NB4 (cell line): ENCODE measurements at regions not wholly inside any gene's neighbourhood (a gene's known extent, or its start where the extent isn't known, plus 50 kb on each side); places are given as distances from the start of the nearest gene placed in this dataset.
A peak's percentile ranks its signal among the peaks of the same experiment; 100 is the strongest.

ENCODE experiments used
- DNase-seq: peaks from one replicate; pipeline ENCODE4 v3.0.0; 2010; ENCODE audit warnings: low read depth
- H3K4me3 ChIP-seq: one replicate; pipeline ENCODE4 v1.5.1; 2011; ENCODE audit warnings: mild to moderate bottlenecking, low read depth, low read length, moderate library complexity
- CTCF ChIP-seq: IDR thresholded peaks from one replicate; pipeline ENCODE4 v1.5.1; 2012; ENCODE audit warnings: low read depth, low read length
- MAX ChIP-seq: IDR thresholded peaks from 2 replicates; pipeline ENCODE4 v1.6.1; 2011; ENCODE audit warnings: low read depth, low read length
- MYC ChIP-seq: IDR thresholded peaks from 2 replicates; pipeline ENCODE4 v1.6.1; 2011; ENCODE audit warnings: low read depth, low read length
- POLR2A ChIP-seq: IDR thresholded peaks from 2 replicates; pipeline ENCODE4 v1.6.1; 2011; ENCODE audit warnings: mild to moderate bottlenecking; ENCODE audit not compliant: insufficient read length; ENCODE audit errors: extremely low read depth

- DNase-seq, result no peak
- no peak overlapping the region for H3K4me3 ChIP-seq
- TF ChIP-seq POLR2A, result no peak
- TF ChIP-seq MYC, result no peak
- no peak for TF ChIP-seq CTCF
These were observed 86.9 kb downstream of the ZNF467 start for GRCh38 chr7:149686449-149686848.

- TF ChIP-seq MAX (no peak), POLR2A (no peak), CTCF (no peak), MYC (no peak)
- no peak overlapping the region for H3K4me3 ChIP-seq
- DNase-seq, result peak; percentile 67
These were observed 87.4 kb downstream of the ZNF467 start for GRCh38 chr7:149686011-149686410.

- no peak for TF ChIP-seq CTCF
- TF ChIP-seq MYC, result no peak
- TF ChIP-seq MAX, result no peak
- no peak for TF ChIP-seq POLR2A
- no peak overlapping the region for H3K4me3 ChIP-seq
- no peak for DNase-seq
These were observed 87.9 kb downstream of the ZNF467 start for GRCh38 chr7:149685455-149685854.

- TF ChIP-seq MAX (no peak), POLR2A (no peak), CTCF (no peak), MYC (no peak)
- no peak for DNase-seq
- no peak overlapping the region for H3K4me3 ChIP-seq
These were observed 89.5 kb downstream of the ZNF467 start for GRCh38 chr7:149683898-149684297.

- no peak for DNase-seq
- TF ChIP-seq MYC (no peak), POLR2A (no peak), CTCF (no peak), MAX (no peak)
- H3K4me3 ChIP-seq, result no peak overlapping the region
These were observed 90.2 kb downstream of the ZNF467 start for GRCh38 chr7:149683181-149683580.

- TF ChIP-seq CTCF (no peak), MYC (no peak), POLR2A (no peak), MAX (no peak)
- DNase-seq, result no peak
- no peak overlapping the region for H3K4me3 ChIP-seq
These were observed 91.3 kb downstream of the ZNF467 start for GRCh38 chr7:149682038-149682437.
